NT2/D1 (cell line): ENCODE measurements at regions not wholly inside any gene's neighbourhood (a gene's known extent, or its start where the extent isn't known, plus 50 kb on each side); places are given as distances from the start of the nearest gene placed in this dataset.

Experiments used
- SUZ12 ChIP-seq: IDR thresholded peaks from 2 replicates; pipeline ENCODE4 v1.6.1; 2011; ENCODE audit not compliant: insufficient read length, insufficient read depth; ENCODE audit errors: extremely low read depth
- YY1 ChIP-seq: IDR thresholded peaks from 2 replicates; pipeline ENCODE4 v1.6.1; 2011; ENCODE audit not compliant: insufficient read length, insufficient read depth

GRCh38 chr3:147616998-147617619, 207.9 kb downstream of the ZIC1 start:
- TF ChIP-seq YY1 (no peak), SUZ12 (no peak)
